ENCODE measurements at regions not wholly inside any gene's neighbourhood (a gene's known extent, or its start where the extent isn't known, plus 50 kb on each side); places are given as distances from the start of the nearest gene placed in this dataset.

DNA sequence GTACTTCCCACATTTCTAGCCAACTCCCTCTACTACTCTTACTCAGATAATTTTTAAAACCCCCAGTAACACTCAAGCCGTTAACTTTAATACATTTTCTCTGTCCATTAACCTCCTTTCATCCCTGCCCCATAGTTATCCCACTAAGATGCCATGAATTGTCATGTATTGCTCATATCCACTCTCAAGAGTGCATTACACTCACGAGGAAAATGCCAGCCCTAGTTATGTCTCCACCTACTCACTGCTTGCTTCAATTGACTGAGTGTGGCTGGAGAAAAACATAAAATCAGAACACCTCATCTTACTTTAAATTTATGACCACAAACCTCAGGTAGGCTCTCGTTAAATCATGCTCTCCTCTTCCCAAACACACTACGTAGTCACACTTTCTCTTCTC, 324.1 kb upstream of the NPSR1 start:
- TF ChIP-seq, protein P1, sequence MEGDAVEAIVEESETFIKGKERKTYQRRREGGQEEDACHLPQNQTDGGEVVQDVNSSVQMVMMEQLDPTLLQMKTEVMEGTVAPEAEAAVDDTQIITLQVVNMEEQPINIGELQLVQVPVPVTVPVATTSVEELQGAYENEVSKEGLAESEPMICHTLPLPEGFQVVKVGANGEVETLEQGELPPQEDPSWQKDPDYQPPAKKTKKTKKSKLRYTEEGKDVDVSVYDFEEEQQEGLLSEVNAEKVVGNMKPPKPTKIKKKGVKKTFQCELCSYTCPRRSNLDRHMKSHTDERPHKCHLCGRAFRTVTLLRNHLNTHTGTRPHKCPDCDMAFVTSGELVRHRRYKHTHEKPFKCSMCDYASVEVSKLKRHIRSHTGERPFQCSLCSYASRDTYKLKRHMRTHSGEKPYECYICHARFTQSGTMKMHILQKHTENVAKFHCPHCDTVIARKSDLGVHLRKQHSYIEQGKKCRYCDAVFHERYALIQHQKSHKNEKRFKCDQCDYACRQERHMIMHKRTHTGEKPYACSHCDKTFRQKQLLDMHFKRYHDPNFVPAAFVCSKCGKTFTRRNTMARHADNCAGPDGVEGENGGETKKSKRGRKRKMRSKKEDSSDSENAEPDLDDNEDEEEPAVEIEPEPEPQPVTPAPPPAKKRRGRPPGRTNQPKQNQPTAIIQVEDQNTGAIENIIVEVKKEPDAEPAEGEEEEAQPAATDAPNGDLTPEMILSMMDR (IDR thresholded peaks at IDR 0.05), result no peak
- DNase-seq (ENCODE audit: low spot score) (no peak), ATAC-seq (ENCODE audit: low FRiP score) (no peak)

- no peak for ATAC-seq (ENCODE audit: low FRiP score)
- TF ChIP-seq, protein P1 (IDR thresholded peaks at IDR 0.05), result no peak
- DNase-seq (ENCODE audit: low spot score), result no peak
Observed at GRCh38 chr7:34337163-34337562, 320.9 kb upstream of the NPSR1 start.

DNA sequence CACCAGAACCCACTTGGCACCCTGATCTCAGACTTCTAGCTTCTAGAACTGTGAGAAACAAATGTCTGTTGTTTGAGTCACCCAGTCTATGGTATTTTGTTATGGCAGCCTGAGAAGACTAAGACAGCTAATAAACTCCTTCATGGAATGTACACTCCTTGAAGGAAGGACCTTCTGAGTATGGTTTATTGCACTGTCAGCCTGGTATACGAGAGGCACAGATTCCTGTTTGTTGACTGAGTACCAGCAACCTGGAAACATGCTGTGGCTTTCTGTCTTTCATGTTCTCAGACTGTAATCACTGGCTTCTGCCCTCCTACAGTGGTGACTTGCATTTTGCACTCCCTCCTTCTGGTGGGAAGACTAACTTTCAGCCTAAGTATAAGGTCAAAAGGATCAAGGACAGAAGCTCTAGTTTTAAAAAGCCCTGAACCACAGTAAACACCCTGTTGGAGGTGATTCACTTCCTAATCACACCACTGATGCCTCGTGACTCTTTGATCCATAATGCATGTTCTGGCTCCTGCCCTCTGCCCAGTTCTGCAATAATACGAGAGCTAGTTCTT, 319.0 kb upstream of the NPSR1 start:
- TF ChIP-seq, protein P1 (IDR thresholded peaks at IDR 0.05), result no peak
- DNase-seq (ENCODE audit: low spot score) (no peak), ATAC-seq (ENCODE audit: low FRiP score) (no peak)

DNA sequence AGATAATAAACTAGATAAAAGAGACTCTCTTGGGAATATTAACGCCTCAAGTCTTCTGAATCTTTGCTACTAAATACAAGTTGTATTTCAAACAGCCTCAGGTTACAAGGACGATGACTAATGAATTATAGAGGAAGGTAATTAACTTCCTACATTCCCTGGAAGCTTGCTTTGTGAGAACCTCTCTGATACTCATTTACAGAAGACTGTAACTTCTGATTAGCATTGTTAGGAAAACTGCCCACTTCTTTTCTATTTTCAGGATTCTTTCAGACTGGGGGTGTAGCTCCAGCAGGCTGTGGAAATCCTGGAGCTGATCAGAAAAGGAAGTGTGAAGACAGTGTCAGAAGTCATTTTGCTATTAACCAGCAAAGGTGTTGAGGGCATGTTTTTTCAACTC, 316.7 kb upstream of the NPSR1 start:
- ATAC-seq (ENCODE audit: low FRiP score), result no peak
- TF ChIP-seq, protein P1 (IDR thresholded peaks at IDR 0.05), result no peak
- DNase-seq (ENCODE audit: low spot score), result no peak

DNA sequence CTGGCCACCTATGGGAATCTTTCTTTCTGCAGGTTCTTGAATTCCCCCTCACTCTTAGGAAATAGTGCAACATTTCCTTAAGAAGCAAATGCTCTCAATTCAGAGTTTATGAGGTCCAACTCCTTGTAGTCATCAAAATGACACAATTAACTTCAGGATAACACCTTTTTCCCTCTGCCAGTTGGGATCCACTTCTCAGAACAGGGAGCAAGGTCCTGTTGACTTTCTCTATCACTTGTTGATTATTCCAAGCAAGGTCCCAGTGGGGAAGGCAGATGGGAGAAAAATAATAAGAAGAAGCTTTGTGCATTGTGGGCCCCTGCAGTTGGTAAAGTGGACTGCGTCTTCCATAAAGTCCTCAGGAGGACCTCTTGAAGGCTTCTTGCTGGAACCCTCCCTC, 315.6 kb upstream of the NPSR1 start:
- TF ChIP-seq, protein P1 (IDR thresholded peaks at IDR 0.05), result no peak
- DNase-seq (ENCODE audit: low spot score), result no peak
- no peak for ATAC-seq (ENCODE audit: low FRiP score)

GRCh38 chr7:34343667-34344066, 314.4 kb upstream of the NPSR1 start:
- TF ChIP-seq, protein P1 (IDR thresholded peaks at IDR 0.05), result no peak
- no peak for DNase-seq (ENCODE audit: low spot score)
- no peak for ATAC-seq (ENCODE audit: low FRiP score)

DNA sequence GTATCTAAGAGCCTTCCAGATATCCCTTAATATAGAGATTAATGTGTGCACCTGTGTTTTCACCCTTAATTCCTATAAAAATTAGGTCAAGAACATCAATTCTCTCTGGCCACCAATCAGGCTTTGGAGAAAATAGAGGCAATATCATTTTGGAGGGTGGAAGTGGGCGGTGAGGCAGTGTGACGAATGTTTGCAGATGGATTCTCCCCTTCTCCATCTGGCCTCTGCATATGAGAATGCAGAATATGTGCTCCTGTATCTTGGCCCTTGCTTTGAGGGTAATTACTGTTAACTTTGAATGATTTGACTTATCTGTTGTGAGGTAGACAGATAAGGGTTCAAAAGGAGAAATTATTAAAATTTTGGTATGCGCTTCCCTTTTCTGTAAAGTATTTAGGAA, 304.0 kb upstream of the NPSR1 start:
- ATAC-seq (ENCODE audit: low FRiP score), result no peak
- TF ChIP-seq, protein P1 (IDR thresholded peaks at IDR 0.05), result no peak
- DNase-seq (ENCODE audit: low spot score), result no peak
